ENCODE measurements at regions not wholly inside any gene's neighbourhood (a gene's known extent, or its start where the extent isn't known, plus 50 kb on each side); places are given as distances from the start of the nearest gene placed in this dataset.

DNA sequence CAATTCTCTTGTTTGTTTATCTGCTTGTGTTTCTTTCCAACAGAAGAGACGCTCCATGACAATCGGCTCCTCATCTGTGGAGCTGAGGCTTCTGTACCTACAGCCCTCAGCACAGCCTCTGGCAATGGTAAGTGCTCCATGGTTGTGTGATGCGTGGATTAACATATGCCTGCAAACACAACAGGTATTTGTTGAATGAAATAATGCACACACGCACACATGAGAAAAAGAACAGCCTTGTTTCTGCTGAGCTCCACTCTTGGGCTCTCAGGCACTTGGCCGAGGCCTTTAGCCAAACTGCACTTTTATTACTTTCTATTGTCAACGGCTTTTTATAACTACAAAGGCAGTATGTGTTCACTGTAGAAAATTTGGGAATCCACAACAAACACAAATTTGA lies 120.4 kb upstream of the TMCC3 start:
- ChIA-PET RAD21 (ENCODE audit: low non-redundant PET in 1 of 2, low total read pairs in 2 of 2, uncharacterized antibody in 2 of 2, unreplicated experiment in 2 of 2) (no interaction called here), POLR2A (no interaction called here), CTCF (no interaction called here)
- Histone ChIP-seq H3K4me2 (ENCODE audit: low read length) (no peak overlapping the region), H3K79me2 (ENCODE audit: insufficient read depth, low read length) (no peaks in the 10 kb centered on the region), H3K27me3 (ENCODE audit: insufficient read depth, low read length) (no peaks in the 10 kb centered on the region; the same call in 1 of the 2 replicates), H3K9ac (ENCODE audit: low read length) (no peak overlapping the region), H3K9me3 (ENCODE audit: control insufficient read depth in 1 of 2, insufficient read depth in 1 of 2, low read depth in 1 of 2, low read length in 2 of 2) (0 out of 4 replicates have a peak, but pooled peaks cover 0 to 5% of the 10 kb centered on the region in 2 experiments), H3K4me3 (replicated peaks in 1 of 2; ENCODE audit: low read depth in 1 of 2, low read length in 2 of 2) (no peak overlapping the region), H3K36me3 (ENCODE audit: control insufficient read depth in 1 of 2, insufficient read depth in 2 of 2, low read length in 2 of 2) (no peaks in the 10 kb centered on the region), H3K27ac (ENCODE audit: low read depth, low read length) (no peak overlapping the region), H2AFZ (ENCODE audit: low read depth, low read length, poor library complexity, severe bottlenecking) (no peak overlapping the region), H4K20me1 (ENCODE audit: insufficient read depth) (no peaks in the 10 kb centered on the region), H3K9me2 (ENCODE audit: insufficient read depth) (no peaks in the 10 kb centered on the region), H3K4me1 (ENCODE audit: control insufficient read depth in 1 of 2, insufficient read depth in 2 of 2, low read length in 2 of 2) (no peaks in the 10 kb centered on the region)
- ATAC-seq (no peak), DNase-seq (ENCODE audit: low read depth, low spot score) (no peak)
- no peak for TF ChIP-seq EZH2 (IDR thresholded peaks at IDR 0.05)
- TF ChIP-seq, protein P1, sequence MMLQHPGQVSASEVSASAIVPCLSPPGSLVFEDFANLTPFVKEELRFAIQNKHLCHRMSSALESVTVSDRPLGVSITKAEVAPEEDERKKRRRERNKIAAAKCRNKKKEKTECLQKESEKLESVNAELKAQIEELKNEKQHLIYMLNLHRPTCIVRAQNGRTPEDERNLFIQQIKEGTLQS (IDR thresholded peaks at IDR 0.05), result no peak
- TF ChIP-seq SRF (IDR thresholded peaks at IDR 0.05; ENCODE audit: low read depth), result no peak
- no peak for TF ChIP-seq ZNF274 (IDR thresholded peaks at IDR 0.05; ENCODE audit: low read depth, low read length)
- TF ChIP-seq, protein P2, sequence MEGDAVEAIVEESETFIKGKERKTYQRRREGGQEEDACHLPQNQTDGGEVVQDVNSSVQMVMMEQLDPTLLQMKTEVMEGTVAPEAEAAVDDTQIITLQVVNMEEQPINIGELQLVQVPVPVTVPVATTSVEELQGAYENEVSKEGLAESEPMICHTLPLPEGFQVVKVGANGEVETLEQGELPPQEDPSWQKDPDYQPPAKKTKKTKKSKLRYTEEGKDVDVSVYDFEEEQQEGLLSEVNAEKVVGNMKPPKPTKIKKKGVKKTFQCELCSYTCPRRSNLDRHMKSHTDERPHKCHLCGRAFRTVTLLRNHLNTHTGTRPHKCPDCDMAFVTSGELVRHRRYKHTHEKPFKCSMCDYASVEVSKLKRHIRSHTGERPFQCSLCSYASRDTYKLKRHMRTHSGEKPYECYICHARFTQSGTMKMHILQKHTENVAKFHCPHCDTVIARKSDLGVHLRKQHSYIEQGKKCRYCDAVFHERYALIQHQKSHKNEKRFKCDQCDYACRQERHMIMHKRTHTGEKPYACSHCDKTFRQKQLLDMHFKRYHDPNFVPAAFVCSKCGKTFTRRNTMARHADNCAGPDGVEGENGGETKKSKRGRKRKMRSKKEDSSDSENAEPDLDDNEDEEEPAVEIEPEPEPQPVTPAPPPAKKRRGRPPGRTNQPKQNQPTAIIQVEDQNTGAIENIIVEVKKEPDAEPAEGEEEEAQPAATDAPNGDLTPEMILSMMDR (IDR thresholded peaks at IDR 0.05 in 2 of 3, conservative IDR thresholded peaks at IDR 0.05 in 1 of 3; ENCODE audit: borderline replicate concordance in 1 of 3, insufficient read depth in 1 of 3, low read depth in 2 of 3, low read length in 2 of 3), result no peak
- no peak for TF ChIP-seq JUND (IDR thresholded peaks at IDR 0.05)
- no peak for TF ChIP-seq CEBPB (IDR thresholded peaks at IDR 0.05; ENCODE audit: low read depth)
- TF ChIP-seq SP1 (IDR thresholded peaks at IDR 0.05; ENCODE audit: low read depth), result no peak
- TF ChIP-seq, protein P3, sequence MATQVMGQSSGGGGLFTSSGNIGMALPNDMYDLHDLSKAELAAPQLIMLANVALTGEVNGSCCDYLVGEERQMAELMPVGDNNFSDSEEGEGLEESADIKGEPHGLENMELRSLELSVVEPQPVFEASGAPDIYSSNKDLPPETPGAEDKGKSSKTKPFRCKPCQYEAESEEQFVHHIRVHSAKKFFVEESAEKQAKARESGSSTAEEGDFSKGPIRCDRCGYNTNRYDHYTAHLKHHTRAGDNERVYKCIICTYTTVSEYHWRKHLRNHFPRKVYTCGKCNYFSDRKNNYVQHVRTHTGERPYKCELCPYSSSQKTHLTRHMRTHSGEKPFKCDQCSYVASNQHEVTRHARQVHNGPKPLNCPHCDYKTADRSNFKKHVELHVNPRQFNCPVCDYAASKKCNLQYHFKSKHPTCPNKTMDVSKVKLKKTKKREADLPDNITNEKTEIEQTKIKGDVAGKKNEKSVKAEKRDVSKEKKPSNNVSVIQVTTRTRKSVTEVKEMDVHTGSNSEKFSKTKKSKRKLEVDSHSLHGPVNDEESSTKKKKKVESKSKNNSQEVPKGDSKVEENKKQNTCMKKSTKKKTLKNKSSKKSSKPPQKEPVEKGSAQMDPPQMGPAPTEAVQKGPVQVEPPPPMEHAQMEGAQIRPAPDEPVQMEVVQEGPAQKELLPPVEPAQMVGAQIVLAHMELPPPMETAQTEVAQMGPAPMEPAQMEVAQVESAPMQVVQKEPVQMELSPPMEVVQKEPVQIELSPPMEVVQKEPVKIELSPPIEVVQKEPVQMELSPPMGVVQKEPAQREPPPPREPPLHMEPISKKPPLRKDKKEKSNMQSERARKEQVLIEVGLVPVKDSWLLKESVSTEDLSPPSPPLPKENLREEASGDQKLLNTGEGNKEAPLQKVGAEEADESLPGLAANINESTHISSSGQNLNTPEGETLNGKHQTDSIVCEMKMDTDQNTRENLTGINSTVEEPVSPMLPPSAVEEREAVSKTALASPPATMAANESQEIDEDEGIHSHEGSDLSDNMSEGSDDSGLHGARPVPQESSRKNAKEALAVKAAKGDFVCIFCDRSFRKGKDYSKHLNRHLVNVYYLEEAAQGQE (IDR thresholded peaks at IDR 0.05; ENCODE audit: low read depth), result no peak
- TF ChIP-seq FOSL1 (IDR thresholded peaks at IDR 0.05; ENCODE audit: low read depth), result no peak
- TF ChIP-seq YY1 (IDR thresholded peaks at IDR 0.05; ENCODE audit: extremely low read depth, insufficient replicate concordance, low read depth, low read length), result no peak
- TF ChIP-seq ELF1 (IDR thresholded peaks at IDR 0.05; ENCODE audit: borderline replicate concordance, low read depth), result no peak
- TF ChIP-seq, protein P4, sequence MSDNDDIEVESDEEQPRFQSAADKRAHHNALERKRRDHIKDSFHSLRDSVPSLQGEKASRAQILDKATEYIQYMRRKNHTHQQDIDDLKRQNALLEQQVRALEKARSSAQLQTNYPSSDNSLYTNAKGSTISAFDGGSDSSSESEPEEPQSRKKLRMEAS (IDR thresholded peaks at IDR 0.05), result no peak
- no peak for TF ChIP-seq ZFX (IDR thresholded peaks at IDR 0.05)
- TF ChIP-seq EZH2phosphoT487 (IDR thresholded peaks at IDR 0.05; ENCODE audit: borderline replicate concordance), result no peak
- BruUV-seq (replicated peaks), result no TSS peak
- intact Hi-C loops (cut with micrococcal nuclease), result no loop called here

Data from HCT116 (cell line).